Gastroesophageal sphincter (tissue), 3 donors: ENCODE measurements at regions not wholly inside any gene's neighbourhood (a gene's known extent, or its start where the extent isn't known, plus 50 kb on each side); places are given as distances from the start of the nearest gene placed in this dataset.

Experiments
- EP300 ChIP-seq: sonication (generic); formaldehyde crosslinking; IDR thresholded peaks from one replicate; pipeline ENCODE4 v1.6.1; 2017; ENCODE audit warnings: antibody characterized with exemption, mild to moderate bottlenecking
- POLR2AphosphoS5 ChIP-seq: sonication (generic); formaldehyde crosslinking; IDR thresholded peaks from one replicate; pipeline ENCODE4 v1.6.1; 2017; ENCODE audit warnings: antibody characterized with exemption
- TF ChIP-seq, protein P1 (sequence below), 4 experiments: fragments of 200-600 bp in 2 of 4; fragments of 450-650 bp in 2 of 4; sonication (generic) in 1 of 4; IDR thresholded peaks; one replicate each; pipeline ENCODE4 v1.5.1; 2017 to 2019; ENCODE audit warnings: antibody characterized with exemption in 4 of 4, mild to moderate bottlenecking in 2 of 4, moderate library complexity in 2 of 4

DNA sequence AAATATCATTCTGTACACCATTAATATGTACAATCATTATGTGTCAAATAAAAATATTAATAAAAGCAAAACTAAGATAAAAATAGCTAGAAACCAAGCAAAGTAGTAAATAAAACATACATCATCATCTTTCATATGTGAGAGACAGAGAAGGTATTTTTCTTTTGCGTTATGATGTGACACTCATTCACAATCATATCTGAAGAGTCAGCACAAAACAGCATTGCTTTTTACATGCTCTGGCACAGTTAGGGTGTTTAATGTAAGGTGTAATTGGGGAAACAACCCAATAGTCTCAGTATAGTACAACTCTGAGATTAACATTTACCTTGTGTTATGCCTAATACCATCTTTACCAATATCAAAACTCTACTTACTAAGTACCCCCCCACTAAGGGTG lies 376.6 kb downstream of the TMA16 start:
- TF ChIP-seq POLR2AphosphoS5 (no peak), EP300 (no peak)
- TF ChIP-seq, protein P1, sequence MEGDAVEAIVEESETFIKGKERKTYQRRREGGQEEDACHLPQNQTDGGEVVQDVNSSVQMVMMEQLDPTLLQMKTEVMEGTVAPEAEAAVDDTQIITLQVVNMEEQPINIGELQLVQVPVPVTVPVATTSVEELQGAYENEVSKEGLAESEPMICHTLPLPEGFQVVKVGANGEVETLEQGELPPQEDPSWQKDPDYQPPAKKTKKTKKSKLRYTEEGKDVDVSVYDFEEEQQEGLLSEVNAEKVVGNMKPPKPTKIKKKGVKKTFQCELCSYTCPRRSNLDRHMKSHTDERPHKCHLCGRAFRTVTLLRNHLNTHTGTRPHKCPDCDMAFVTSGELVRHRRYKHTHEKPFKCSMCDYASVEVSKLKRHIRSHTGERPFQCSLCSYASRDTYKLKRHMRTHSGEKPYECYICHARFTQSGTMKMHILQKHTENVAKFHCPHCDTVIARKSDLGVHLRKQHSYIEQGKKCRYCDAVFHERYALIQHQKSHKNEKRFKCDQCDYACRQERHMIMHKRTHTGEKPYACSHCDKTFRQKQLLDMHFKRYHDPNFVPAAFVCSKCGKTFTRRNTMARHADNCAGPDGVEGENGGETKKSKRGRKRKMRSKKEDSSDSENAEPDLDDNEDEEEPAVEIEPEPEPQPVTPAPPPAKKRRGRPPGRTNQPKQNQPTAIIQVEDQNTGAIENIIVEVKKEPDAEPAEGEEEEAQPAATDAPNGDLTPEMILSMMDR (IDR thresholded peaks at IDR 0.05): no peak
